HepG2 (cell line): ENCODE measurements at regions not wholly inside any gene's neighbourhood (a gene's known extent, or its start where the extent isn't known, plus 50 kb on each side); places are given as distances from the start of the nearest gene placed in this dataset.

Experiments used
- ATAC-seq: fragments of 200-7000 bp; cut with Tn5 transposase; 3 replicates; pipeline ENCODE4 v1.9.1; 2020; ENCODE audit warnings: mild to moderate bottlenecking, moderate library complexity
- BruUV-seq: library from RNA; stranded (reverse); fragments of 400-500 nt; replicated peaks from 2 replicates; lab custom pipeline; 2021; lab: Mats Ljungman, UMichigan
- CTCF ChIA-PET: fragments of 300-600 bp; formaldehyde crosslinking; extraction: SDS; loops from one replicate; lab custom pipeline; 2021; ENCODE audit warnings: low total read pairs, inconsistent platforms, low intra/inter-chr PET ratio; lab: Yijun Ruan, JAX
- POLR2A ChIA-PET: fragments of 350-600 bp; sonication (Branson Sonifier 250); formaldehyde crosslinking; loops from one replicate; lab custom pipeline; 2020; ENCODE audit warnings: antibody characterized with exemption, inconsistent platforms; lab: Yijun Ruan, JAX
- DNase-seq: peaks from one replicate; pipeline ENCODE4 v3.0.0-alpha.2; 2015; ENCODE audit warnings: low spot score
- FAIRE-seq: peaks from 3 replicates; lab custom pipeline; 2011; peaks lifted over from hg19 to GRCh38; lab: Jason Lieb, UNC
- H2AFZ ChIP-seq: one replicate; pipeline ENCODE4 v1.6.1; 2011; ENCODE audit warnings: low read length, inconsistent platforms
- H3K27ac ChIP-seq: fragments of 300-600 bp; 3 replicates; pipeline ENCODE4 v1.8.0; 2011; ENCODE audit warnings: mixed run types, mild to moderate bottlenecking, mixed read lengths, low read length, inconsistent platforms; ENCODE audit not compliant: insufficient read depth; ENCODE audit errors: extremely low read length
- H3K27me3 ChIP-seq, 2 experiments: fragments of 200-600 bp in 1 of 2; 2 replicates in 1 of 2; 3 replicates in 1 of 2; pipeline versions ENCODE4 v1.6.0 to v1.8.0; 2011; ENCODE audit warnings: low read length in 2 of 2, mild to moderate bottlenecking in 2 of 2, moderate library complexity in 2 of 2, inconsistent platforms in 1 of 2; ENCODE audit not compliant: insufficient read depth in 2 of 2, control insufficient read depth in 1 of 2
- H3K36me3 ChIP-seq, 2 experiments: fragments of 200-600 bp in 1 of 2; replicated peaks in 1 of 2; 2 replicates in 1 of 2; 3 replicates in 1 of 2; pipeline versions ENCODE4 v1.5.1 to v1.8.0; 2011; ENCODE audit warnings: low read length in 2 of 2, inconsistent platforms in 1 of 2; ENCODE audit not compliant: insufficient read depth in 2 of 2, control insufficient read depth in 1 of 2
- H3K4me1 ChIP-seq: 2 replicates; pipeline ENCODE4 v1.5.1; 2012; ENCODE audit warnings: low read length, inconsistent platforms; ENCODE audit not compliant: insufficient read depth
- H3K4me2 ChIP-seq: 2 replicates; pipeline ENCODE4 v1.6.0; 2011; ENCODE audit warnings: low read depth, low read length, inconsistent platforms
- H3K4me3 ChIP-seq, 3 experiments: fragments of 200-600 bp in 1 of 3; sonication (generic), shearing (Covaris generic) in 1 of 3; replicated peaks in 1 of 3; 2 replicates each; pipeline ENCODE4 v1.5.1; 2011 to 2016; ENCODE audit warnings: low read length in 3 of 3, inconsistent platforms in 2 of 3, low read depth in 2 of 3, mild to moderate bottlenecking in 2 of 3, control low read depth in 1 of 3, mixed read lengths in 1 of 3; ENCODE audit not compliant: insufficient read depth in 1 of 3
- H3K79me2 ChIP-seq: one replicate; pipeline ENCODE4 v1.6.1; 2011; ENCODE audit warnings: low read length, inconsistent platforms; ENCODE audit not compliant: insufficient read depth
- H3K9ac ChIP-seq: 2 replicates; pipeline ENCODE4 v1.6.0; 2011; ENCODE audit warnings: mild to moderate bottlenecking, low read depth, low read length, inconsistent platforms; ENCODE audit not compliant: insufficient read depth
- H3K9me3 ChIP-seq: 2 replicates; pipeline ENCODE4 v1.5.1; 2012; ENCODE audit warnings: mild to moderate bottlenecking, low read length
- H4K20me1 ChIP-seq: 2 replicates; pipeline ENCODE4 v1.6.0; 2011; ENCODE audit warnings: inconsistent platforms, mild to moderate bottlenecking, low read length, moderate library complexity; ENCODE audit not compliant: insufficient read depth
- CBX1 ChIP-seq: IDR thresholded peaks from one replicate; pipeline ENCODE4 v1.6.1; 2016; ENCODE audit warnings: antibody characterized with exemption, low read depth
- DNMT1 ChIP-seq: sonication (generic); formaldehyde crosslinking; IDR thresholded peaks from 2 replicates; pipeline ENCODE4 v1.5.1; 2020; ENCODE audit warnings: mild to moderate bottlenecking, missing genetic modification reagents
- HNF4G ChIP-seq, 2 experiments: sonication (generic) in 1 of 2; formaldehyde crosslinking in 1 of 2; IDR thresholded peaks; 2 replicates each; pipeline versions ENCODE4 v1.4.0 to v1.6.1; 2011 to 2020; ENCODE audit warnings: borderline replicate concordance in 2 of 2, low read depth in 2 of 2, mild to moderate bottlenecking in 2 of 2, low read length in 1 of 2, missing genetic modification reagents in 1 of 2, moderate library complexity in 1 of 2
- KDM4B ChIP-seq: sonication (generic); formaldehyde crosslinking; IDR thresholded peaks from 2 replicates; pipeline ENCODE4 v1.4.0; 2020; ENCODE audit warnings: missing genetic modification reagents
- MLXIP ChIP-seq: sonication (generic); formaldehyde crosslinking; IDR thresholded peaks from 2 replicates; pipeline ENCODE4 v1.9.0; 2021; ENCODE audit warnings: missing genetic modification reagents, borderline replicate concordance
- PBX2 ChIP-seq: IDR thresholded peaks from 2 replicates; pipeline ENCODE4 v1.6.1; 2016; ENCODE audit warnings: control low read depth
- RNF2 ChIP-seq: fragments of 450-650 bp; conservative IDR thresholded peaks from 2 replicates; pipeline ENCODE4 v1.6.1; 2016; ENCODE audit warnings: low read depth
- SOX5 ChIP-seq: IDR thresholded peaks from 2 replicates; pipeline ENCODE4 v1.6.1; 2016; ENCODE audit warnings: borderline replicate concordance
- TIGD3 ChIP-seq: sonication (generic); formaldehyde crosslinking; IDR thresholded peaks from 2 replicates; pipeline ENCODE4 v1.5.1; 2020; ENCODE audit warnings: mild to moderate bottlenecking, missing genetic modification reagents, borderline replicate concordance
- ZFP82 ChIP-seq: sonication (generic); formaldehyde crosslinking; IDR thresholded peaks from 2 replicates; pipeline ENCODE4 v1.5.1; 2020; ENCODE audit warnings: mild to moderate bottlenecking, missing genetic modification reagents, borderline replicate concordance
- ZNF180 ChIP-seq: sonication (generic); formaldehyde crosslinking; IDR thresholded peaks from 2 replicates; pipeline ENCODE4 v1.4.0; 2020; ENCODE audit warnings: low read depth, missing genetic modification reagents, borderline replicate concordance
- ZNF329 ChIP-seq: sonication (generic); formaldehyde crosslinking; IDR thresholded peaks from 2 replicates; pipeline ENCODE4 v1.9.0; 2021; ENCODE audit warnings: low read depth, mild to moderate bottlenecking, missing genetic modification reagents
- ZNF549 ChIP-seq: sonication (generic); formaldehyde crosslinking; IDR thresholded peaks from 2 replicates; pipeline ENCODE4 v1.5.0; 2020; ENCODE audit warnings: missing genetic modification reagents
- ZNF737 ChIP-seq: sonication (generic); formaldehyde crosslinking; IDR thresholded peaks from 2 replicates; pipeline ENCODE4 v1.5.0; 2020; ENCODE audit warnings: missing genetic modification reagents, mild to moderate bottlenecking, borderline replicate concordance
- ZSCAN20 ChIP-seq: sonication (generic); formaldehyde crosslinking; IDR thresholded peaks from 2 replicates; pipeline ENCODE4 v1.4.0; 2020; ENCODE audit warnings: missing genetic modification reagents, mild to moderate bottlenecking, borderline replicate concordance
- WGBS: methylation state at CpG from one replicate; pipeline ENCODE4 v1.1.6; 2017; ENCODE audit warnings: low lambda C conversion rate; 5-methylcytosine and 5-hydroxymethylcytosine counted together
- in situ Hi-C: cut with HindIII; loops from 2 replicates; pipeline ENCODE4 v1.10.0; 2017; ENCODE audit warnings: low pct_unique_long_range_greater_than_20kb; ENCODE audit not compliant: extremely low pct_ligation_motif_present
- intact Hi-C: fragments of 100-400 bp; cut with micrococcal nuclease; formaldehyde crosslinking; loops from one replicate; pipeline ENCODE4 v1.10.0; 2022; ENCODE audit not compliant: unreplicated experiment

- ChIA-PET POLR2A (no interaction called here), CTCF (no interaction called here)
- in situ Hi-C loops: no loop called here
- ATAC-seq (no peak), FAIRE-seq (no peak), DNase-seq (no peak)
- H4K20me1 ChIP-seq: no peaks in the 10 kb centered on the region
- H3K27me3 ChIP-seq: no peaks in the 10 kb centered on the region; a peak in 1 of 5 replicates
- no peak overlapping the region for H3K4me2 ChIP-seq
- H3K9me3 ChIP-seq: no peaks in the 10 kb centered on the region
- H3K36me3 ChIP-seq: no peaks in the 10 kb centered on the region
- no TSS peak for BruUV-seq
- intact Hi-C loops: no loop called here
- TF ChIP-seq ZFP82: no peak
- no peak for TF ChIP-seq ZNF180 (CRISPR knock-in tag)
- no peak for TF ChIP-seq ZNF549 (CRISPR knock-in tag)
- TF ChIP-seq TIGD3 (CRISPR knock-in tag): no peak
- no peak for TF ChIP-seq ZNF737
- TF ChIP-seq ZSCAN20 (CRISPR knock-in tag): no peak
- no peak overlapping the region for H3K9ac ChIP-seq
- no peak overlapping the region for H3K4me3 ChIP-seq
- H3K79me2 ChIP-seq: no peaks in the 10 kb centered on the region
- H2AFZ ChIP-seq: no peak overlapping the region
- H3K27ac ChIP-seq: no peak overlapping the region
- no peaks in the 10 kb centered on the region for H3K4me1 ChIP-seq
These were observed 268.4 kb upstream of the ROBO1 start for GRCh38 chr3:80036176-80036575.

GRCh38 chr3:80035021-80035420 is 267.2 kb upstream of the ROBO1 start:
- Histone ChIP-seq H3K36me3 (no peaks in the 10 kb centered on the region), H3K4me2 (no peak overlapping the region), H3K9ac (no peak overlapping the region), H3K79me2 (no peaks in the 10 kb centered on the region), H3K4me3 (no peak overlapping the region), H3K4me1 (no peaks in the 10 kb centered on the region), H4K20me1 (no peaks in the 10 kb centered on the region), H3K27me3 (no peaks in the 10 kb centered on the region; a peak in 1 of 5 replicates), H3K27ac (no peak overlapping the region), H2AFZ (no peak overlapping the region), H3K9me3 (no peaks in the 10 kb centered on the region)
- POLR2A ChIA-PET: no interaction called here
- ATAC-seq (no peak), FAIRE-seq (no peak), DNase-seq (no peak)
- 10% methylated on average over 7 of the region's 7 CpGs for WGBS
- intact Hi-C loops (no loop called here), in situ Hi-C loops (no loop called here)
- no TSS peak for BruUV-seq
- CTCF ChIA-PET: no interaction called here
- TF ChIP-seq MLXIP (CRISPR knock-in tag) (no peak), KDM4B (no peak), PBX2 (CRISPR knock-in tag) (no peak), SOX5 (CRISPR knock-in tag) (no peak), CBX1 (no peak), DNMT1 (CRISPR knock-in tag) (no peak), ZNF329 (CRISPR knock-in tag) (no peak), ZNF549 (CRISPR knock-in tag) (no peak), HNF4G (IDR thresholded peaks at IDR 0.05; ENCODE audit: borderline replicate concordance, low read depth, low read length) (no peak), HNF4G (CRISPR knock-in tag; IDR thresholded peaks at IDR 0.05; ENCODE audit: borderline replicate concordance, low read depth) (no peak), RNF2 (no peak)
